DMS79 treated with DMSO at 0.1 percent for 48 hours (cell line): ENCODE measurements at regions not wholly inside any gene's neighbourhood (a gene's known extent, or its start where the extent isn't known, plus 50 kb on each side); places are given as distances from the start of the nearest gene placed in this dataset.
"Not testable (repeated sequence)": the region's sequence is repeated elsewhere in the genome, so short reads cannot be mapped to it uniquely, and the experiment has no call there.

Experiments
- DNase-seq: peaks from one replicate; lab custom pipeline; 2025; lab: John Stamatoyannopoulos, UW

DNA sequence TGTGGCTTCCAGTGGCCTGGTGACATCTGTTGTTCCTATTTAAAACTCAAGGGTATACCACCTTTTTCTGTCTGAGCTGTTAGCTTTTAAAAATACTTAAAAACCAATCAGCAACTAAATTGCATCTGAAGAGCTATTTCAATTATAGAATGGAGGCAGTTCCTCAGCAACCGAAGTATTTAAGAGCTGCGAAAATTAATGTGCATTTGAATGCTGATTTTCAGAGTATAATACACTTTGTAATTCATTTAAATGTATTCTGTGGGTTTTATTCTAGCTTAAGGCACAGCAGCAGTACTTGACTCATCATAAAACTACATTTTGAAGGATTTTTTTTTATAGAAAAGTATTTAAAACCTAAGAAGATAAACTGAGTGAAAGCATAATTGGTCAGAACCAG lies 404.9 kb upstream of the PRKCQ start:
- DNase-seq, result no peak

DNA sequence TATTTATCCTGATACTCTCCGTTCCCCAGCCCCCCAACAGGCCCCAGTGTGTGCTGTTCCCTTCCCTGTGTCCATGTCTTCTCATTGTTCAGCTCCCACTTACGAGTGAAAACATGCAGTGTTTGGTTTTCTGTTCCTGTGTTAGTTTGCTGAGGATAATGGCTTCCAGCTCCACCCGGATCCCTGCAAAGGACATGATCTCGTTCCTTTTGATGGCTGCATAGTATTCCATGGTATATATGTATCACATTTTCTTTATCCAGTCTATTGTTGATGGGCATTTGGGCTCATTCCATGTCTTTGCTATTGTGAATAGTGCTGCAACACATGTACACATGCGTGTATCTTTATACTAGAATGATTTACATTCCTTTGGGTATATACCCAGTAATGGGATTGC lies 403.9 kb upstream of the PRKCQ start:
- not testable (repeated sequence) for DNase-seq

GRCh38 chr10:6980353-6980752 lies 400.3 kb upstream of the PRKCQ start:
- no peak for DNase-seq

DNA sequence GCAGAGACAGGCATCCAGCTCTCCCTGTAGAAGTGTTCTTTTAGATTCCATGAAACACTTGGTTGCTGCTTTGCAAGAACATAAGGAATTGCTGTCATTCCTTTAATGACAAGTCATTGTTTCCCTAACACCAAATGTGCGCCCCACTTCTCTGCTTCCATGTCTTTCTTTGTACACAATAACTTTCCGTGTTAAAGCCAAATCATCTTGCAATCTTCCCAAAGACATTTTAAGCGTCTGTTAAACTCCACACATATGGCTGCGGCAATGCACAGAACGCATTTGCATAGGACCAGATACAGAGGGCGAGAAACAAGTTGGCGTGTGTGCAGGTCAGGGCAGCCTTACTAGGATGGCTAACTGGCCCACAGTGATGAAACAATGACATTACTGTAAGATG lies 399.3 kb upstream of the PRKCQ start:
- no peak for DNase-seq

DNA sequence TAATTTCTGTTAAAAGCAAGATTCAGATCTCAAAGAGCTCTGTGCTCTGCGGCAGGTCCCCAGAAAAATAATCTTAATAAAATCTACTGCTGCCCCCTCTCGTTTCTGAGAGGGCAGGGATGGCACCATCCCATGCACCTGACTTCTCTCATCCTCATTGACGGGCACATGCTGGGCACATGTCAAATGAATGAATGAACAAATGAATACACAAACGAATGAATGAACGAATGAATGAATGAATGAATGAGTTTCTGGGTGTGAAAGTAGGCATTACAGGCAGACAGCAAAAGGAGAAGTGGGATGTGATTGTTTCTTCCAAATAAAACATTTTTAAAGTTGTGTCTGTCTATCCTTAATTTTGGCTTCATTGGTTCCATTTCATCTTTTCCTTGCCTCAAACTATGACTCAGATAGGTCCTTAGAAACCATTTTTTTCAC lies 398.1 kb upstream of the PRKCQ start:
- DNase-seq, result no peak

- DNase-seq, result no peak
Measured at GRCh38 chr10:6977398-6978186, 397.5 kb upstream of the PRKCQ start.

DNA sequence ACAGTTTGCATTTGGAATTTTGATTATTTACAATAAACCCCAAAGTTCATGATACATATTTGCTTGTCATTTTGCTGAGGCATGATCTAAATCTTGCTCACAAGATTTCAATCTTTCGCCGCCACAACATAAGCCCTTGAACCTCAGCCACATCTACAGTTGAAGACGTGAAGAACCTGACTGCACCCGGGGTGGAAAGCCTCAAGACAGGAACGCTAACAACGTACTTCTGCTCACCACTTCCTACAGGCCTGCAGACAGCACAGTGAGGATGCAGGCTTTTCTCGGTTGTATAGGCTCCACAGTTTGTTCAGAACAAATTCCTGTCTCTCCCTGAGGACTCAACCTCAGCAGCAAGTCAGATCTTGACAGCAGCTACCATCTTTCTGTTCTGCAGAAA lies 393.8 kb upstream of the PRKCQ start:
- no peak for DNase-seq

DNA sequence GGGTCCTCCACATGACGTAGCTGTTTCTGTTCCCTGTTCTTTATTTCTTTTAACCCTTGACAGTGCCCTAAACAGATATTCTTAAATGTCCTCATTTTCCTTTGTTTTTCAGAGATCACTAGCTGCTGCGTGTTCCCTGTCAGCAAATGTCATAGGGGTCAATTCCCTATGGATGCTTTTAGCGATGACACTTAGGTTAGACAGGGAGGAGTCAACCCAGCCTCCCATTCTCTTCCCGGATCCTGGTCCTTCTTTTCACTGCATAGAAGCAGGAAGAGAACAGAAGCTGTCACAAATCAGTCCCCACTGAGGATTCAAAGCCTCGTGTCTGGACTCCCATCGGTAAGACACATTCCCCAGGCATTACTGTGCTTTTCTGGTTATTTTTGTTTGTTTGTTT lies 392.1 kb upstream of the PRKCQ start:
- DNase-seq, result no peak

DNA sequence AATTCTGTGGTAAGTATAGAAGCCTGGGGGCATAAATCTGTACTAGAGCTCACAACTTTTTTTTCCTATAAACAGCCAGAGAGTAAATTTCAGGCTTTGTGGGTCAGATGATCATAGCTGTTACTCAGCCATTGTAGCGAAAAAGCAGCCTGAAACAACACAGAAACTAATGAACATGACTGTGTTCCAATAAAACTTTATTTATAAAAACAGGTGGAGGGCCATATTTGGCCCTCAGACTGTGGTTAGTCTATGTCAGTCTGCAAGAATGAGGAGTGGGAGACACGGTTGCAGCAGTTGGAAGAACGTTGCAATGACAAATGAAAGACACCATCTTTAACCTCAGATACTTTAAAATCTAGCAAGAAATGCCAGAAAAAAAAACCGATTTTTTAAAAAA lies 389.6 kb upstream of the PRKCQ start:
- no peak for DNase-seq

- no peak for DNase-seq
Measured at GRCh38 chr10:6964543-6964942, 384.5 kb upstream of the PRKCQ start.

- DNase-seq, result no peak
Measured at GRCh38 chr10:6962576-6962975, 382.5 kb upstream of the PRKCQ start.

- DNase-seq, result no peak
Measured at GRCh38 chr10:6958711-6959110, 378.6 kb upstream of the PRKCQ start.

DNA sequence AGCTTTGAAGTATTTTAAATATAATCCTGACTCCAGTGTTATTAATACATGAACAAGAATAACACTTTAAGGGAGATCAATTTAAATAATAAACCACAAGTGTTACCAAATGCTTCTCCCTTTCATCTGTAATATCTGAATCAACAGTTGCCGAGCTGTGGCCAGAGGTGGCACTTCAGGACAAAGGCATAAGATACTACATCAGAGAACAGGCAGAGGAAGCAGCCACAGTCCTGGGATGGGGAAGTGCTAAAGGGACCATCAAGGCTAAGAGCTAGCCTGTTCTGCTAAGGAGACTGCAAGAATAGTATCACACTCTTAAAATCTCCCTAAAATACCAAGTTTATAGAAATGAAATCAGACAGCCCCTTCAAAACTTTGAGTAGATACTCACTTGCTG lies 378.2 kb upstream of the PRKCQ start:
- DNase-seq, result no peak

- DNase-seq, result no peak
Measured at GRCh38 chr10:6957851-6958250, 377.8 kb upstream of the PRKCQ start.

- DNase-seq, result no peak
Measured at GRCh38 chr10:6956562-6956961, 376.5 kb upstream of the PRKCQ start.

- no peak for DNase-seq
Measured at GRCh38 chr10:6953271-6953801, 373.3 kb upstream of the PRKCQ start.

- DNase-seq, result no peak
Measured at GRCh38 chr10:6951732-6952131, 371.7 kb upstream of the PRKCQ start.

GRCh38 chr10:6950133-6950532 lies 370.1 kb upstream of the PRKCQ start:
- DNase-seq, result no peak

DNA sequence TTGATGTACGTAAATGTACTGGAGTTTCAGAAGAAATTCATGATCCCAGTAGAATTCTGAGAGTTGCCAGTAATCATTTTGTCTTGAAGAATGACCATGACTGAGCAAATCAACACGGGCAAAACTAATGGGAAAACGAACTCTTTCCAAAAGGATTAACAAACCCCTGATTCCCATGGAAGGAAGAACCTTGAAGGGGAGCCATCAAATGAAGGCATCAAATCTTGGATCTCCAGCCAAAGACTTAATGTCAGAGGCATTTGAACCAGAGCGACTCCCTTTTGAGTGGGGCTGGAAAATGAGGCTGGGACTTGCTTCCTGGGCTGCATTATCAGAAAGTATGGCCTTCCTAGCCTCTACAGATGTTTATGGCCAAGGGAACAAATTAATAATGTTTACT lies 364.4 kb upstream of the PRKCQ start:
- DNase-seq, result no peak

DNA sequence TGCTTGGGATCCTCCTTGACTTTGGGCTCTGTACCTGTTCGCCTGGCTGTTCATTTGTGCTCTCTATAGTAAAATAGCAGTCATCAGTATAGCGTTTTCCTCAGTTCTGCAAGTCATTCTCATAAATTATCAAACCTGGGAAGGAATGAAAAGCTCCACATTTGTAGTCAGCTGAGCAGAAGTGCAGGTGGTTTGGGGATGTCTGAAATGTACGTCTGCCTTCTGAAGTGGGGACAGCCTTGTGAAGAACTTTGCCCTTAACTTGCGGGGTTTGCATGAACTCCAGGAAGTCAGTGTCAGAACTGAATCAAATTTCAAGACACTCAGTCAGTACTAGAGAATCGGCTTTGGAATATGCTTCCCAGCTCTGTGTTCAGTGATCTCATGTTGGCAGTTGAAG lies 358.3 kb upstream of the PRKCQ start:
- no peak for DNase-seq

DNA sequence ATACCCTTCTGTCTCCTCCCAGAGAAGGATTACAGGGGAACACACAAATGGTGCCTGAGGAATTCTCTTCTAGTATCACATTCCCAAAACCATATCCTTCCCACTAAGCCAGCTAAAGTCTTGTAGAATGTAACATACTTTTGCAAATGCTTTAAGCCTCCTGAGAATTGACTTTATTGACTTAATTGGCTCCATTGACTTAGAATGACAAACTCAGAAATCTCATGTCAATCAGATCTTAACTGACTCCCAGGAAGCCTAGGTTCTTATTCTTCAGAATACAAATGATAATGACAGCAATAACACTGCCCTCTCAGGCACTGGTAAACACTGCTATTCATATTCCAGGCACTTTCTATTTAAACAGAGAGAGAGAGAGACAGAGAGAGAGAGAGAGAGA lies 356.9 kb upstream of the PRKCQ start:
- DNase-seq, result no peak

DNA sequence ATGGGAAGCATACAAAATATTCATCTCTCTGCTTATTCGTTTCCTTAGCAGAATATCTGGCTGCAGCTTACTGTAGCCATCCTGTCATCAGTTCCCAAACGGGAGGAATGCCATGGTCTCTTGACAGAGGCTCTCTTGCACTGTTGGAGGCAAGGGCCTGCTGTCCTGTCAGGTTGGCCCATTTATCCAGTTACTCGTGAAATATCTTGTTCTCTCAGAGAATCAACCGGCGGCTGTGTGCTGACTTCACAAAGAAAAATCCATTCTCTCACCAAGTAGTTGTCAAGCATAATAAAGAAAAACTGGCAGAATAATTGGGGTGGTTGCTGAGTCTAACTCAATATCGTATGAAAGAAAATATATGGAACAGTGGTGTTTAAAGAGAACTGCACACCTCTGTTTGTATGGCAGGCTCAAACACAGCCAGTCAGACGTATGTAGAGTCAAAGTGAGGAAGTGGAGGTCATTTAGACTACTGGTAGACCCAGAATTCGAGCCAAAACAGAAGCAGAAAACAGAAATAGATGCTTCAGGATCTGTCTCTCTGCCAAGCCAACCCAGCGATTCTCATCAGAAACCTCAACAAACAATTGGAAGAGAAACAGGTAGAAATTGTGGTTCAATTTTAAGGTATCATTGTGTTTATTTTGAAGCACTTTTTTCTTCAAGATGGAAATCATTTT lies 349.2 kb upstream of the PRKCQ start:
- DNase-seq, result no peak

- DNase-seq, result no peak
Measured at GRCh38 chr10:6928586-6928985, 348.5 kb upstream of the PRKCQ start.

DNA sequence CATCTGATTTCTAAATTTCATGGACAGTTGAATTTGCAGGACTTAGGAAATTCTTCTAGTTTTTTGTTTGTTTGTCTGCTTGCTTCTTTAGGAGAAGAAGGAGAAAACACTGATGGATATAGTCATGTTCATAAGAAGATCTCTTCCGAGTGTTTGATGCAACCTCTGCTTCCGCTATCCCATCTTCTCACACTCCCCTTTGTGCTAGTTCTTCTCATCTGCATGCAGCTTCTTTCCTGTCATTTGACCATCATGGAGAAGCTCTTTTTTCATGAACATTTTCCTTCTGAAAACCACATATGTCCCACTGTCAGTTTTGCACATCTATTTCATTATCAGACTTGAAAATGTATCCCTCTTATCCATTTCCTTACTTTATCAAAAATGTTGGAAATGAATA lies 346.9 kb upstream of the PRKCQ start:
- no peak for DNase-seq
